AG09319 (cell line): ENCODE measurements at regions not wholly inside any gene's neighbourhood (a gene's known extent, or its start where the extent isn't known, plus 50 kb on each side); places are given as distances from the start of the nearest gene placed in this dataset.

Source experiments
- DNase-seq: peaks from one replicate; pipeline ENCODE4 v3.0.0-alpha.2; 2010; ENCODE audit warnings: low read depth; ENCODE audit errors: extremely low read depth
- CTCF ChIP-seq: IDR thresholded peaks from 2 replicates; pipeline ENCODE4 v1.5.1; 2011; ENCODE audit warnings: low read depth, mild to moderate bottlenecking, inconsistent platforms, low read length, moderate library complexity

GRCh38 chr1:219783605-219784235 lies 144.6 kb downstream of the SLC30A10 start:
- TF ChIP-seq CTCF = no peak
- DNase-seq = no peak

- DNase-seq = no peak
- TF ChIP-seq CTCF = no peak
Observed at GRCh38 chr1:219782929-219783328, 145.4 kb downstream of the SLC30A10 start.

GRCh38 chr1:219782311-219782710 lies 146.0 kb downstream of the SLC30A10 start:
- TF ChIP-seq CTCF = no peak
- no peak for DNase-seq

GRCh38 chr1:219781491-219781890 lies 146.9 kb downstream of the SLC30A10 start:
- TF ChIP-seq CTCF = no peak
- no peak for DNase-seq

- DNase-seq = no peak
- TF ChIP-seq CTCF = no peak
Observed at GRCh38 chr1:219778793-219779369, 149.5 kb downstream of the SLC30A10 start.

GRCh38 chr1:219778110-219778509 lies 150.2 kb downstream of the SLC30A10 start:
- no peak for DNase-seq

GRCh38 chr1:219774386-219774785 lies 154.0 kb downstream of the SLC30A10 start:
- DNase-seq = no peak

More at GRCh38 chr1:219778110-219778509, 150.2 kb downstream of the SLC30A10 start:
- no peak for TF ChIP-seq CTCF

More at GRCh38 chr1:219774386-219774785, 154.0 kb downstream of the SLC30A10 start:
- TF ChIP-seq CTCF = no peak
